ENCODE measurements at regions not wholly inside any gene's neighbourhood (a gene's known extent, or its start where the extent isn't known, plus 50 kb on each side); places are given as distances from the start of the nearest gene placed in this dataset.

DNA sequence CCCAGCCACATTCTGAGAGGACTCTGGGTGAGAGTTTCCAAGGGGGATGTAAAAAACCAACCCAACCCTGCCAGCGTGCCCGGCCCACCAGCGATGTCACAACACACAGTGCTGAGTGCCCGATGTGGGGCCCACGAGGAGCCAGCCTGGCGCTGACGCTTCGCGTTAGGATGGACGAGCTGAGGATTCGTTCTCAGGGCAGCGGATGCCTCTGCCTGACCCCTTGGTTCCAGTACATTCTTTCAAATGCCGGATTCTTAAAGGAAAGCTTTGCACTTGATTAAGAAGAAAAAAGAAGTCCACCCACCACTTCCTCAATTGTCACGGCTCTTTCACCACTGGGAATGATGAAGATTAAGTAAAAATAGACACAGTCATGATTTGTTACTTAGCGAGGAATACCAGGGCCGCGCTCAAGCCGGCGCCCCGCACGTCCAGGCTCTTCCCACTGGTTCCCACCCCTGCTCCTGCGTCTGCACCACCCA is 79.4 kb downstream of the IRF8 start:
- no peaks in the 10 kb centered on the region for H4K20me1 ChIP-seq (ENCODE audit: low read length)
- no peak overlapping the region for H3K9ac ChIP-seq (ENCODE audit: low read length)
- no peaks in the 10 kb centered on the region for H3K9me3 ChIP-seq (ENCODE audit: low read length)
- no peaks in the 10 kb centered on the region for H3K4me1 ChIP-seq (ENCODE audit: insufficient read depth, low read length)
- no peaks in the 10 kb centered on the region for H3K9me2 ChIP-seq (replicated peaks; ENCODE audit: low read length)
- TF ChIP-seq EZH2phosphoT487 (IDR thresholded peaks at IDR 0.05; ENCODE audit: borderline replicate concordance, low read length): no peak
- no peak for TF ChIP-seq EZH2 (IDR thresholded peaks at IDR 0.05; ENCODE audit: low read length, unreplicated experiment)
- TF ChIP-seq, protein P1, sequence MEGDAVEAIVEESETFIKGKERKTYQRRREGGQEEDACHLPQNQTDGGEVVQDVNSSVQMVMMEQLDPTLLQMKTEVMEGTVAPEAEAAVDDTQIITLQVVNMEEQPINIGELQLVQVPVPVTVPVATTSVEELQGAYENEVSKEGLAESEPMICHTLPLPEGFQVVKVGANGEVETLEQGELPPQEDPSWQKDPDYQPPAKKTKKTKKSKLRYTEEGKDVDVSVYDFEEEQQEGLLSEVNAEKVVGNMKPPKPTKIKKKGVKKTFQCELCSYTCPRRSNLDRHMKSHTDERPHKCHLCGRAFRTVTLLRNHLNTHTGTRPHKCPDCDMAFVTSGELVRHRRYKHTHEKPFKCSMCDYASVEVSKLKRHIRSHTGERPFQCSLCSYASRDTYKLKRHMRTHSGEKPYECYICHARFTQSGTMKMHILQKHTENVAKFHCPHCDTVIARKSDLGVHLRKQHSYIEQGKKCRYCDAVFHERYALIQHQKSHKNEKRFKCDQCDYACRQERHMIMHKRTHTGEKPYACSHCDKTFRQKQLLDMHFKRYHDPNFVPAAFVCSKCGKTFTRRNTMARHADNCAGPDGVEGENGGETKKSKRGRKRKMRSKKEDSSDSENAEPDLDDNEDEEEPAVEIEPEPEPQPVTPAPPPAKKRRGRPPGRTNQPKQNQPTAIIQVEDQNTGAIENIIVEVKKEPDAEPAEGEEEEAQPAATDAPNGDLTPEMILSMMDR (conservative IDR thresholded peaks at IDR 0.05; ENCODE audit: low read depth, low read length): no peak
- H3K4me2 ChIP-seq (ENCODE audit: low read length): no peak overlapping the region
- CTCF ChIA-PET: no interaction called here
- H3F3A ChIP-seq (ENCODE audit: low read length, unreplicated experiment): no peaks in the 10 kb centered on the region
- H3K4me3 ChIP-seq (ENCODE audit: low read length): no peak overlapping the region
- H2AFZ ChIP-seq (ENCODE audit: low read length): no peak overlapping the region
- intact Hi-C loops (cut with micrococcal nuclease): no loop called here
- H3K27me3 ChIP-seq (ENCODE audit: low read length): peaks cover 73% of the 10 kb centered on the region
- no peak for DNase-seq
- no peaks in the 10 kb centered on the region for H3K36me3 ChIP-seq (ENCODE audit: low read depth, low read length)
- no peak overlapping the region for H3K27ac ChIP-seq (ENCODE audit: low read length)
- no peaks in the 10 kb centered on the region for H3K79me2 ChIP-seq (ENCODE audit: low read length)
- no peak for ATAC-seq
- POLR2A ChIA-PET (ENCODE audit: unreplicated experiment): no interaction called here
- no TSS peak for BruUV-seq (replicated peaks)

GRCh38 chr16:85978976-85979375 is 80.0 kb downstream of the IRF8 start:
- H4K20me1 ChIP-seq (ENCODE audit: low read length): no peaks in the 10 kb centered on the region
- ChIA-PET POLR2A (ENCODE audit: unreplicated experiment) (no interaction called here), CTCF (no interaction called here)
- H3K9me2 ChIP-seq (replicated peaks; ENCODE audit: low read length): no peaks in the 10 kb centered on the region
- intact Hi-C loops (cut with micrococcal nuclease): no loop called here
- peaks cover 79% of the 10 kb centered on the region for H3K27me3 ChIP-seq (ENCODE audit: low read length)
- TF ChIP-seq EZH2 (IDR thresholded peaks at IDR 0.05; ENCODE audit: low read length, unreplicated experiment): no peak
- TF ChIP-seq, protein P1 (conservative IDR thresholded peaks at IDR 0.05; ENCODE audit: low read depth, low read length): no peak
- TF ChIP-seq EZH2phosphoT487 (IDR thresholded peaks at IDR 0.05; ENCODE audit: borderline replicate concordance, low read length): no peak
- no peak overlapping the region for H3K9ac ChIP-seq (ENCODE audit: low read length)
- H3K36me3 ChIP-seq (ENCODE audit: low read depth, low read length): no peaks in the 10 kb centered on the region
- no peak overlapping the region for H2AFZ ChIP-seq (ENCODE audit: low read length)
- no peak overlapping the region for H3K27ac ChIP-seq (ENCODE audit: low read length)
- DNase-seq: no peak
- H3K4me2 ChIP-seq (ENCODE audit: low read length): no peak overlapping the region
- H3K79me2 ChIP-seq (ENCODE audit: low read length): no peaks in the 10 kb centered on the region
- H3F3A ChIP-seq (ENCODE audit: low read length, unreplicated experiment): no peaks in the 10 kb centered on the region
- H3K9me3 ChIP-seq (ENCODE audit: low read length): no peaks in the 10 kb centered on the region
- no peaks in the 10 kb centered on the region for H3K4me1 ChIP-seq (ENCODE audit: insufficient read depth, low read length)
- no peak overlapping the region for H3K4me3 ChIP-seq (ENCODE audit: low read length)
- no peak for ATAC-seq
- no TSS peak for BruUV-seq (replicated peaks)

DNA sequence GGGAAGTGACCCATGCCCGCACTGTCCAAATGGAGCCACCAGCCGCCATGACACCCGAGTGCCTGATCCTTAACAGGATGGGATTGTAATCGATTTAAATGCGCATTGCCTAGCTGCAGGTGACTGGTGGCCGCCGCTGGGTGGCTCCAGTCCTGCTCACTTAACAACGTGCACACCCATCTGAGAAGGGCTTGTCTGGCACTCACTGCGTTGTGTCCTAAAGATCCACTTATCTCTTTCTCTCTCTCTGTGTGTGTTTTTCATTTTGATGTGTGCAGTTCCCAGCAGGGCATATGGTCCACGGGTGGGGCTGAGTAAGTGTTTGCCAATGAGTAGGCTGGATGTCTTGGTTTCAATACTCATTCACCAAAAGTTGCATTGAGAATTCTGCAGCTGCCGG is 80.6 kb downstream of the IRF8 start:
- intact Hi-C loops (cut with micrococcal nuclease): no loop called here
- ChIA-PET POLR2A (ENCODE audit: unreplicated experiment) (no interaction called here), CTCF (no interaction called here)
- no peak overlapping the region for H3K4me2 ChIP-seq (ENCODE audit: low read length)
- H3K27ac ChIP-seq (ENCODE audit: low read length): no peak overlapping the region
- peaks cover 85% of the 10 kb centered on the region for H3K27me3 ChIP-seq (ENCODE audit: low read length)
- no peaks in the 10 kb centered on the region for H3F3A ChIP-seq (ENCODE audit: low read length, unreplicated experiment)
- H4K20me1 ChIP-seq (ENCODE audit: low read length): no peaks in the 10 kb centered on the region
- no peaks in the 10 kb centered on the region for H3K36me3 ChIP-seq (ENCODE audit: low read depth, low read length)
- H2AFZ ChIP-seq (ENCODE audit: low read length): no peak overlapping the region
- TF ChIP-seq, protein P1 (conservative IDR thresholded peaks at IDR 0.05; ENCODE audit: low read depth, low read length): no peak
- TF ChIP-seq EZH2phosphoT487 (IDR thresholded peaks at IDR 0.05; ENCODE audit: borderline replicate concordance, low read length) (no peak), EZH2 (IDR thresholded peaks at IDR 0.05; ENCODE audit: low read length, unreplicated experiment) (no peak)
- H3K4me3 ChIP-seq (ENCODE audit: low read length): no peak overlapping the region
- H3K4me1 ChIP-seq (ENCODE audit: insufficient read depth, low read length): no peaks in the 10 kb centered on the region
- H3K79me2 ChIP-seq (ENCODE audit: low read length): no peaks in the 10 kb centered on the region
- H3K9me2 ChIP-seq (replicated peaks; ENCODE audit: low read length): no peaks in the 10 kb centered on the region
- H3K9ac ChIP-seq (ENCODE audit: low read length): no peak overlapping the region
- BruUV-seq (replicated peaks): no TSS peak
- DNase-seq (no peak), ATAC-seq (no peak)
- no peaks in the 10 kb centered on the region for H3K9me3 ChIP-seq (ENCODE audit: low read length)

Measured in PC-3 (cell line).